Amniotic epithelial cell (primary cell): ENCODE measurements at regions not wholly inside any gene's neighbourhood (a gene's known extent, or its start where the extent isn't known, plus 50 kb on each side); places are given as distances from the start of the nearest gene placed in this dataset.

Source experiments
- DNase-seq: peaks from one replicate; pipeline ENCODE4 v3.0.0-alpha.2; 2010; ENCODE audit warnings: low read depth

DNA sequence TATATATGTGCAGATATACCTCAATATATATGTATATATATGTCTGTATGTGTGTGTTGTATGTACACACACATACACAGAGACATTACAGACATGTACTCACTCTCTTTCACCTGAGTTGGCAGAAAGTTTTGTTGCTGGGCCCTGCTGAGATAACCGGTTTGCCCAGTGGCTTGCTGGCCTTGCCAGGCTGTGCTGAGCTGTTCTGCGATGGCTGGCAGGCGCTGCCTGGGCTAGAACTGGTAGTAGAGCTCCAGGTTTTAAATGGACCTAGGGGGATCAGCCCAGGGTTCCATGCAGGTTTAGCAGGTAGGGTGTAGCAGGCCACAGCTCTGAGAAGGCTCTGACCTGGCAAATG is 394.3 kb downstream of the GADD45G start:
- no peak for DNase-seq

DNA sequence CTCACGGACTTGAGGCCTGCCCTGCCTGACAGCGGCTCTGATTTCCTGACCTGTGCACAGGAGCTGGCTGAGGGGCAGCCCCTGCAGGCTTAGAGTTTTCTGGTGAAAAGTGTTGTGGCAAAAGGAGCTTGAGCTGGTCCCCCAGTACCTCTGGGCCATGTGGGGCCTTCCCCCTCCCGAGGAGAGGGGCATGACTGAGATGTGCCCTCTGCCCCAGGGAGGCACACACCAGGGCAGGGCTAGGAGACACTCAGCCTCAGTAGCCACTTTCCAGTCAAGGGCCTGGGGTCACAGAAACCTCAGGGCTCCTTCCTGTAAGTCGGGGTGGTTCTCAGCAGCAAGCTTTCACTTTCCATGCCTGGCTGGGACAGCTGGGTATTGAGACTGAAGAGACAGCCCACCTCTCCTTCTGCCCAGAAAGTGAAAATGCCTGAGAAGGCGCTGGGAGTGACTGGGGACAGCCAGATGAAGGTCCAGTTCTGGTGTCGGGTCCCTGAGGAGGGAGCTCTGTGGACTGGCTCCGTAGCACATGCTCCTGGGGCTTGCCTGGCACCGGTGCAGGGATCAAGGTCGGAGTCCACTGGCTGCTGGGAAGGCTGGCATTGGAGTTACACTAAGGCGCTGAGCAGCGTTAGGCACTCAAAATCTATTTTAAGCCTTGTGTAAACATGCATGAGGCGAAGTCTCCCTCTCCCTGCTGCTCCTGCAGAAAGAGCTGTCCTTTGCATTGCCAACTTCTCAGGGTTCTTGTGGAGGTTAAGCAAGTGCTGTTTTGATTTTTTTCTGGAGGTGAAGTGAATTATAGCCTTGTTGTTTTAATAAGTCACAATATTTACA is 394.9 kb downstream of the GADD45G start:
- peak; percentile 49 for DNase-seq

DNA sequence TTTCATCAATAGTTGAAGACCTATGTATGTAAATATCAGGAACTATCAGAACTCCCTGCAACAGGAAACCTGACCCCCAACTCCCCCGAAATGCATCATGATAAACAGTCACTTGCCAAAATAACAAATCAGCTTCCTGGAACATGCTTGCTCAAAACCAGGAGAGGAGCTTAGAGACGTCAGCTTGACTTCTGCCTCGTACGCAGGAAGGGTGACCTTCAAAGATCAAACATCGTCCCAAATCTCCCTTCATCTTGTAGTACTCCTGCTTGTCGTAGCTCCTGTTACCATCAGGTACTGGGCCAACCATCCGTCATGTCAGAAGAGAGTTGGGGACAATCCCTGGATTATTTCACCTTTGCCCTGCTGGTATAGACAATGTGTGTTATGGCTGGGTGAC is 396.1 kb downstream of the GADD45G start:
- no peak for DNase-seq

DNA sequence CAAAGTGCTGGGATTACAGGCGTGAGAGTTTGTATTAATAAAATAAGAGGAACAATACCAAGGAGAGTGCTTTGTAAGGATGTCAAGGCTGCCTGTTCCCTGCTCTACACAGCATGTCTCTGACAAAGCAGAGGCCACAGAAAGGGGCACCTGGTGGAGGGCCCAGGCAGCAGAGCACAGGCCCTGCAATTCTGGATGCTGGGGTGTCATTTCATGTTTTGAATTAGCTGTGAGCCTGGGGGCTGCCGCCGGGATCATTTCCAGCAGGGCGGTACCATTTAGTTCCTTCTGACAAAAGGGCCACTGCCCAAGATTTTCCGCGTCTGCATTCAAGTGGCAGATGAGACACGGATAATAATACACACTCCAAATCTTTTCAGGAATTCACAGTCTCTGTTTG is 396.9 kb downstream of the GADD45G start:
- no peak for DNase-seq

DNA sequence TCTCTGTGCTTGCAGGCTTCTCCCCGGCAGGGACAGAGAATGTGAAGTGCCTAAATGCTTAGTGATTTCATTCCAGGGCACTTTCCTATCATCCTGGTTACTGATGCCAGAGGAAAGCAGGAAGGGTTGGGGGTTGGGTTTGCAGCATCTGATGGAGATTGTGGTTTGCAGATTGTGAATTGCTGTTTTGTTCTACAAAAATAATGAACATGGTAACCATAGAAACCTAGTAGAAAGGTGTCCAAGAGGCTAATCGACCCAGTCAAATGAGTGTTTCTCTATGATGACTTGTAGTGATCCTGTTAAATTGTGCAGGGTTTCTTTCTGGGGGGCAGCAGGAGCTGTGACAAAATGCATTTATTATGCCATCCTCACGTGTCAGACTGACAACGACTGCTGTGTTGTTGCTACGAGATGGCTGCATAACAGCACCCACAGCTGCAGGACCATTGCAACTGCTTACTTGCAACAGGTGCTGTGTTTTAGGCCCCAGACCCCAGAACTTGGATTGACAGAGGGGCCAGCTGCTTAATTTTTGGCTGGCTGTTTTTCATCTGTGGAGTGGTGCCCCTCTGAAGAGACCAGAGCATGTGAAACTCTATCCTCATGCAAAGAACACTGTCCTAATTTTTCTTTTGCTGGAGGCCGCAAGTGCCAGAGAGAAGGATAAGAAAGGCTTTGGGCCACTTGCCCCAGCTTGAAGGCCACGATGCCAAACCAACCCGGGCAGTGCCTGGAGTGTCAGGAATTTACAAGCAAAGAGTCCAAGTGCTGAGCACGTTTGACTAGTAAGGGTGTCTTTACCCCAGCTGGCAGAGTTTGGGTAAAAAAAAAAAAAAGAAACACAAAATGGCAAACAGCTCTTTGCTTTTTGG is 397.8 kb downstream of the GADD45G start:
- DNase-seq = no peak

DNA sequence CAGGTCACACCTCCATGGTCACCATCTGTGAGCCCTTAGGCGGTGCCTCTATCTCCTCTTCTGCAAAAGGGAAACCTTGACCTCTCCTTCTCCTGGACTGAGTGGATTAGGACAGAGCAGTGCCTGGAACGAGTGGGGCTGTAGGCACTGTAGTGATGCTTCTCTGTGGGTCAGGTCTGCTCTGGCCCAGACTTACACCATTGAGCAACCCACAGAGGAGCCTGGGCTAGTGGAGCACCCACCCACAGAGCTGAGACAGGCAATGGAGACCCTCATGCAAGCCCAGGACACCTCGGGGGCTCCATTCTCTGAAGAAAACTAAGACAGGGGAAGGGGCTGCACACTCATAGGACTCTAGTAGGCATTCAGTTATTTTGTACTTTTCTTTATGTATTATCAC is 400.6 kb downstream of the GADD45G start:
- DNase-seq = no peak

DNA sequence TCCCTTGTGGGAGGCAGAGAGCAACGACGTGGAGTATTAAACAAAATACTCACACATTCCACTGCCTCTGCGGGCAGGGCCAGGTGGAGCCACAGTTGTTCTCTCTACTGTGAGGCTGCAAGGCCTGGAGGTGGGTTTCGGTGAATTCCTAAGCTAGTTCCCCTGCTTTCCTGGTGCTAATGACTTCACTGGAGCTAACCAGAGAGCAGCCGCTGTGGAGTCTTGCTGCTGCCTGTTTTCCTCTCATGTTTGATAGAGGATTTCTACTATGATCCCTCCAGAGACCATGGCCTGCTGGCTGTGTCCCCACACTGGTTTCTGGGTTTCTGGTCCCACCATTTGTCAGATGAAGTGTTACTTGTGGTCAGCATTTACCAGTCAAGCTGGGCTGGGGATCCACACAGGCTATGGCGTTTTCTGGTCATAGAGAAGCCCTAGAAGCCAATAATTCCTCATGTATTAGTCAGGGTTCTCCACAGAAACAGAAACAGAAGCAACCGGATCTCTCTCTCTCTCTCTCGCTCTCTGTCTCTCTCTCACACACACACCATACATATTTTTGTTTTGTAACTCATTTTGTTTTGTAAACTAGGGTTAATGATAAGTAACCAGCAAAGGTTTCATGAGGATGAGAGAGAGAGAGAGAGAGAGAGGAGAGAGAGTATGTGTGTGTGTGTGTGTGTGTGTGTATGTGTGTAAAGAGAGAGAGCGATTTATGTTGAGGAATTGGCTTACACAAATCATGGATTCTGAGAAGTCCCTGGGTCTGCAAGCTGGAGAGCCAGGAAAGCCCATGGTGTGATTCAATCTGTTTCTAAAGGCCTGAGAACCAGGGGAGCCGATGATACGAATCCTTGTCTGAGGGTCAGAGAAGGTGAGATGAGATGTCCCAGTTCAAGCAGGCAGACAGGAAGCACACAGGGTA is 403.0 kb downstream of the GADD45G start:
- DNase-seq = peak; percentile 83

DNA sequence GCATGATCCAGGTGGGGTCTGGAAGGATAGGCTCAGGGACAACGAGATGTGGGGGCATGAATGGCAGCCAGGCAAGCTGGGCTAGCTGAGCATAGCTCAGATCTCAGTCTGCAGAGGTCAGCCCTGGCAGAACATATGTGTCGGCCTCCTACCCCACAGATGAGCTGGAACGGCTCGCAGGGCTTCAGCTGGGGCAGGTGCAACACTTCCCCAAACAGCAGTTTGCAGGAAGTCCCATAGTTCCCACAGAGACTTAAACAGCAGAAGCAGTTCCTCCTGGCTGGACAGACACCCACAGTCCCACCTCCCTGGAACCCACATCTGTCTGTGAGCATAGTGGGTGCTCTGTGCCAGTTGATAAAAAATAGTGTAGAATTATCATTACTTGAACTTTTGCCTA is 404.6 kb downstream of the GADD45G start:
- no peak for DNase-seq

DNA sequence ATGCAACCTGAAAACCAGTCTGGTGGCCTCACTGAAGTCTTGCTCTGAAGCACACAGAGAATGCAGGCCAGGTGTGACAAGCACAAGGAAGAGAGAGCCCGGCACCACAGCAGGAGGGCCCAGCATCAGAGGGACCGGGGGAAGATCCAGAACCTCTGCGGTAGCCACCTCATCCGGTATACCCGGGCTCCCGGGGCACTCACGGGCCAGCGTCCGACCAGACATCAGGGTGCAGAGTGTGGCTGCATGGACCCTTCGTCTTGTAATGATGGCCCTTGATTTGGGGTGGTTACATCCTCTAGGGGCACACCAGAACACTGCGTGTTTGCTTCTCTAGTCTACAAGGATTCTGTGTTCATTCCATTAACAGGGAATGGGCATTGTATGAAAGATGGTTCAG is 406.0 kb downstream of the GADD45G start:
- DNase-seq = no peak

DNA sequence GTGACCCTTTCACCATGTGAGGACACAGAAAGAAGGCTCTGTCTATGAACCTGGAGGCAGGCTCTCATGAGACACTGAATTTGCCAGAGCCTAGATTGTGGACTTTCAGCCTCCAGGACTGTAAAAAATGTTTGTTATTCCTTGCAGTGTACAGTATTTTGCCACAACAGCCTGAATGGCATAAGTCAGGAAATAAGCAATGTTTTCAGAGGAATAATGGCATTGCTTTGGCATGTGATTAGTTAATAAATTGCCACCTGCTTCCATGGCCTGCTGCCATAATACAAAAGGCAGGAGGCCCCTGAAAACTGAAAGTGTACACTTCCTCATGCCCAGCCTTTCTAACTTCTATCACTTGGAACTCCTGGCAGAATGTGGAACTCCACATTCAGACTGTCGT is 408.1 kb downstream of the GADD45G start:
- DNase-seq = no peak

DNA sequence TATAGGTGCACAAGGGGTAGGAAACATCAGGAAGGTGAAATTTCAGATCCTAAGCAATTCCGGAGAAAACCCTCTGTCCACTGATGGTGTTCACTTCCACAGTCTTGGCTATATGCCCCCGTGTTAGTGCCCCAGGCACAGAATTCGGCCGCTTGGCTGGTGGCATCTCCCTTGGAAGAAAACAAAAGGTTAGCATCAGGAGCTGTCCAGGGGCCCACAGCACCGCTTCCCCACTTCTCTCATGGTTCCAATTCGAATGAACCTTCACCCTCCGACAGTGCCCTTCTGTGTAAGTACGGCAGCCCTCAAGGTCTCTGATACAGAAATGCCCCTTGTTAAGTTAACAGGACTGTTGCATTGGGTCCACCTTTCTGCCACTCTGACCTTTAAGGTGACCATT is 409.0 kb downstream of the GADD45G start:
- DNase-seq = no peak

DNA sequence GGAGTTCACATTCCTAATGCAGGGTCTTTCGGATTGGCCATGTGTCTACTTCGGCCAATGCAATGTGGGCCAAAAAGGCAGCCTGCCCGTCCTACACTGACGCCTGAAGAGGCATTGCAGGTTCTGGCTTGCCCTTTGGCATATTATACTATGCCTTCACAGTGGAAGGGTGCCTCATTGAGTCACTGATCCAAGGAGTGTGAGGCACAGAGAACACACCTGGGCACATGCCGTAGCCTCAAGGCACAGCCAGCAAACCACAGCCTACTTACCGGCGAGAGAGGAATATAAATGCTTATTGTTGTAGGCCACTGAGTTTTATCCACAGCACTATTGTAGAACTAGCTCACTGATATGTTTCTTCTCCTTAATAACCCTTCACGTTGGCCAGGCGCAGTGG is 409.6 kb downstream of the GADD45G start:
- no peak for DNase-seq

DNA sequence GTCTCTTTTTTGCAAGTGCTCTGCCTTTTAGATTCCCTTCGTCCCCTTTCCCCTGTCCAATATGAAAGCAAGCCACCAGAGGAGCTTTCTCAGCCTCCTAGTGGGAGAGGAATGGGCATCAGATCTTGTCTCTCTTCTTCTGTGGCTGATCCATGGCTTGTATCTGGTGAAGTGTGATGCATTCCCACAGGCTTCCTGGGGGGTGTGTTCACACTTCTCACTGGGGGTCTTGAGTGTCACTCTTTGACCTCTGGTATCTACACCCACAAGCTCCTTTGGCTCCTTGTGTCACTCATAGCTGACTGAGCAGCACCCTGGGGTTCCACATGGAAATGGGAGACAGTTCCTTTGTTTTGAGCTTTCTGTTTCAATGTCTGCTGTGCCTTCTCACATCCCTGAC is 411.5 kb downstream of the GADD45G start:
- DNase-seq = no peak

DNA sequence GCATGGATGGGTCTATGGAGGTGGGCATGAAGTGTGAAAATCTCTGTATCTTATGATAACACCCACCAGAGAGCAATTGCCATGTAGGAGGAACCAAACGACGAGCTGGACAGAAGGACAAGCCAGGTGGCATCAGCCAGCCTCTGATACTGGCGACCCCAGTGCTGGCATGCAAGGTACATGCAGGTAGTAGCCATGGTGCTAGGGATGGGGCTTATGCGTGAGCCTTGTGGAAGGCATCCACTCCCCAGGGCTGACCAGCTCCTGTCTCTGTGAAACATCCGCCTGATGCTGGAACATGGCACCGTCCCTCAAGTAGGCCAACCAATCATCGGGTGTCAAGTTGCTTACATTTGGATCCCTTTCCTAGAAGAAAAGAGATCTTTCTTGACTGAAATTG is 412.9 kb downstream of the GADD45G start:
- no peak for DNase-seq

DNA sequence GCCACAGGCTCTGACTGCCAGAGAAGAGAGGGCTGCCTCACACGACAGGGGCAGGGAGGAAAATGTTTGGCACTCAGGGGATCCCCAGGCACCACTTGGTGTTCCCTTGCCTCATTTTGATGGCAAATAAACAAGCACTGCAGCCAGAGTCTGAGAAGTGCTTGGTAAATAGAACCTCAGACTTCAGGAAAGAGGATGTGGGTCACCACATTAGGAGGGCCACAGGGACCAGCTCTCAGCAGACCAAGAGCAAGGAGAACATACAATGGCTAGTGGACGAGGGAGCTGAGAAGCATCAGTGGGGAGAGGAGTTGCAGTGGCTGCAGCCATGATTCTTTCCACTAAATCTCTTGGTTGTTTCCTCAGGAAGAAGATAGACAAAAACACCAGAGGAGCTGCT is 413.9 kb downstream of the GADD45G start:
- no peak for DNase-seq

DNA sequence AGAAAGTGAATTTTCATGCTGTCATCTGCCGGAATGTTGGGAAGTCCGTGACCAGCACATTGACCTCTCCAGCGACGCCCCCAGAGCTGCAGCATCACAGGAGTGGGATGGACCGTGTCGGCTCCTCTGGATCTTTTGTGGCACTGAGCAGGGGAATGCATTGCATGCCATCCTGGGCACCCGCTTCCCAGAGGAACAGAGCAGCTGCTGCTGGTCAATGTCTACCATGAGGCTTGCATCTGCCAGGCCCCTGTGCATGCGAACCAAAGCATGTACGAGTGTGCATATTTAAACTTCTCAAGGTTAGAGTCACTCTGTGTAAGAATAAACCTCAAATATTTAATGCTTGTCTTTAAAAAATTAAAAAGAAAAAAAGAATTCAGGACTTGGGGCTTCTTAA is 414.8 kb downstream of the GADD45G start:
- no peak for DNase-seq

DNA sequence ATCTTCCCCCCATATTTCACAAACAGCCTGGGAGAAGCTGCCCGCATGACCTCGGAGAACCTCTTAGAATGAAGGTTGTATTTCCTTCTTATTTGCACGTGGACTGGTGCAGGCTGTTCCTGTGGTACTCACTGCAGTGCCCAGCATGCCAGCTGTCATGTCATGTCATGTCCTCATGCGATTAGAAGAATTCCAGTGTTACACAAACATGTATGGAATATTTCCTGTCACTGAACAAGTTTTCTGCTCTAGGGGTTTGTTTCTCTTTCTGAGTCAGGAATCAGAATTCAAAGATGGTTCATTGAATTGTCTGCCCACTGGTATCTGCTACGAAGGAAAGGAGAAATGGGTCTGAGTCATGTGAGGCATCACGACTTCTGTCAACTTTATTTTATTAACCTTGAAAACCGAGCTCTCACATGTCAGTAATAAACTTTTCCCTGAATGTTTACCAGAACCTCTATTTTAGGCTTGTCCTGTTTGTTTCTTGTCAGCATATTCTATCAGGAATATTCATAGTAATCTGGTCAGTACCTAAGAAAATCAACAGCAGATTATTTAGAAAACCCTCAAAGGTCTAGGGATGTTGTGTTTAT is 415.6 kb downstream of the GADD45G start:
- DNase-seq = no peak

DNA sequence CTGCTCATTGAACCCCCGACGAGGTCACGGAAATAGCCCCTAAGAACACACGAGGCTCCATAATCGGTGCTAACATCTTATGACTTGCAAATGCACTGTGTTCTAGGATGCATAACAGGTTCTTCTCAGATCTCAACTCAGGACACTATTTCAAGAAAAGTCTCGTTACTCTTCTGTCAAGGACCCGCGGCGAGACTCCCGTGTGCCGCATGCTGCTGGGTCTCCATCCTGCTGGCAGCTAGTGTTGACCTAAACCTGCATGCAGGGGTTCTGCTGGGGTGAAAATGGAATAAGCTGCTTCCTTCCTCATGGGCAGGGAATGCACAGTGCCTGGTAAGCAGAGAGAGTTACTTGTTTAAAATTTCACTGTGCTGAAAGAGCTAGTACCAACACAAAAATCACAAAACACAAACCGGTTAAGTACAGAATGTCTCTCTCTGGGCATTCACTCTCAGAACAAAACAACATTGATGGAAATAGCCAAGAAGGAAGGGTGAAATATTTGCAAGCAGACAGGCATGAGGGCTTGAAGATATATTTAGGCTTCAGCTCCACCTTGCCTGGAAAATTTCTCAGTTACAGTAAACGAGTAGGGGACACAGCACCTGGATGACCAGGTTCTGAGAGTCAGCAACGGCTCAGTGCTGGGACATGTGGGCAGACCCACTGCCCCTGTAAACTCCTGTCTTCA is 416.5 kb downstream of the GADD45G start:
- no peak for DNase-seq

DNA sequence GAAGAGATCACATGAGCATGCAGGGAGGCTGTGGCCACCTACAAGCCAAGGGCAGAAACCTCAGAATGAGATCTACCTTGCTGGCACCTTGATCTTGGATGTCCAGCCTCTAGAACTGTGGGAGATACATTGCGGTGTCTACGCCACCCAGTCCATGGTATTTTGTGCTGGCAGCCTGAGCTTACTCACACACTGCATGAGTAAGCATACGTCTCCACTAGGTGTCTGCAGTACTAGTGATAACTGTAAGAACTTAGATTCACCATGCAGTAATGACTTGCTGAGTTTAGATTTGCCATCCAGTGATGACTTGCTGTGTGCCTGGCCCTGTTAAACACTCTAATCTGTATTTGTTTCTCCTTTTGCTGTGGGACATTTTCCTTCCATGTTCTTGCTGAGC is 417.7 kb downstream of the GADD45G start:
- peak; percentile 8 for DNase-seq

DNA sequence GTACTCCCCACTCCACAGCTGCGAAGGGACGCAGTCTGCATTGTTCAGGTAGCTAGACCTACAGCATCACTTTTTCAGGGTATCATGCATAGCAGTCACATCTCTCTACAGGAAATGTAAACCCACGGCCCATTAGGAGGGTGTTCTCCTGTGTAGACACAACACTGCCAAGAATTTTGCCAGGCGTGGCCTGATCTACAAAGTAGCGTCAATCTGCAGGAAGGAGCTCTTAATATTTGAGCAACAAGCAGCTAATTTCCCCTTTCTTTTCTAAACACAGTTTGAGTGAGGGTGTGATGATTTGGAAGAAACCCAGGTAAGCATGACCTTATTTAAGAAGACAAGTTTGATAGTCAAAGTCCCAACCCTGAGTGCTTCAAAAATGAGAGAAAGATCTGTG is 419.0 kb downstream of the GADD45G start:
- DNase-seq = no peak

DNA sequence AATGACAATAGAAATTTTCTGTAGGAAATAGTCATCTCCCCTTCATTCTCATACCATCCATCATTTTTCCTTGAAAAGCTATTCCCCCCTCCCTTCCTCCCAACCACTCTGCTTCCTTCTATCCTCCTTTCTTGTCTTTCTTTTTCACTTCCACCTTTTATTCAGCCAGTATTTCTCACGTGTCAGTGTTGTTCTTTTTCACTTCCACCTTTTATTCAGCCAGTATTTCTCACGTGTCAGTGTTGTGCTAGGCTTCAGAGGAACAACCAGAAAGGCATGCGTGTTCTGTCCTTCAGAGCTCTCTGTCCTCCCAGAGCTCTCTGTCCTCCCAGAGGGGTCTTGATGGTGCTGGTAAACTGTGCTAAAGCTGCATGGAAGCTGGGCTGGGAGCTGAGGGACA is 419.6 kb downstream of the GADD45G start:
- DNase-seq = no peak
